ENCODE measurements at regions not wholly inside any gene's neighbourhood (a gene's known extent, or its start where the extent isn't known, plus 50 kb on each side); places are given as distances from the start of the nearest gene placed in this dataset.

DNA sequence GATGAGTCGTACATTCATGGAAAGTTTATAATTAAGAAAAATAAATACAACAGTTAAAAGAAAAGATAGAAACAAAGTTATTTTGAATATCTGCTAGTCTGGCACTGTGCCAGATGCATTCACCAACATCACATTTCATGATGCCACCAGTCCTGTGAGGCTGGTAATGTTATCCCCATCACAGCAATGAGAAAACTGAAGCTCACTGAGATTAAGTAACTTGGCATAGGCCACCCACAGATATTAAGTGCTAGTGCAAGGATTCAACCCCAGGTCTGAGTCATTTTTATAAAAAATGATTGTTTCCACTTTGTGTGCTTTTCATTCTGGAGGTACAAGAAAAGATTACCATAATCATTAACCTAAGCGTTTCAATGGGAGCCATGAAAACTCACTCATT, 65.0 kb upstream of the IL15 start:
- no peak for TF ChIP-seq POLR2AphosphoS5 (IDR thresholded peaks at IDR 0.05)
- TF ChIP-seq, protein P1, sequence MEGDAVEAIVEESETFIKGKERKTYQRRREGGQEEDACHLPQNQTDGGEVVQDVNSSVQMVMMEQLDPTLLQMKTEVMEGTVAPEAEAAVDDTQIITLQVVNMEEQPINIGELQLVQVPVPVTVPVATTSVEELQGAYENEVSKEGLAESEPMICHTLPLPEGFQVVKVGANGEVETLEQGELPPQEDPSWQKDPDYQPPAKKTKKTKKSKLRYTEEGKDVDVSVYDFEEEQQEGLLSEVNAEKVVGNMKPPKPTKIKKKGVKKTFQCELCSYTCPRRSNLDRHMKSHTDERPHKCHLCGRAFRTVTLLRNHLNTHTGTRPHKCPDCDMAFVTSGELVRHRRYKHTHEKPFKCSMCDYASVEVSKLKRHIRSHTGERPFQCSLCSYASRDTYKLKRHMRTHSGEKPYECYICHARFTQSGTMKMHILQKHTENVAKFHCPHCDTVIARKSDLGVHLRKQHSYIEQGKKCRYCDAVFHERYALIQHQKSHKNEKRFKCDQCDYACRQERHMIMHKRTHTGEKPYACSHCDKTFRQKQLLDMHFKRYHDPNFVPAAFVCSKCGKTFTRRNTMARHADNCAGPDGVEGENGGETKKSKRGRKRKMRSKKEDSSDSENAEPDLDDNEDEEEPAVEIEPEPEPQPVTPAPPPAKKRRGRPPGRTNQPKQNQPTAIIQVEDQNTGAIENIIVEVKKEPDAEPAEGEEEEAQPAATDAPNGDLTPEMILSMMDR (IDR thresholded peaks at IDR 0.05): no peak
